Nephron (organoid): ENCODE measurements at regions not wholly inside any gene's neighbourhood (a gene's known extent, or its start where the extent isn't known, plus 50 kb on each side); places are given as distances from the start of the nearest gene placed in this dataset.

ENCODE experiments used
- H3K27ac Mint-ChIP-seq, 3 experiments: 2 replicates each; pipeline ENCODE4 v1.8.0; 2020; ENCODE audit warnings: mixed read lengths in 3 of 3, mild to moderate bottlenecking in 2 of 3, moderate library complexity in 1 of 3
- H3K27me3 Mint-ChIP-seq: 2 replicates; pipeline ENCODE4 v1.8.0; 2021; ENCODE audit warnings: low read depth, mild to moderate bottlenecking, moderate library complexity, mixed read lengths
- H3K36me3 Mint-ChIP-seq: 2 replicates; pipeline ENCODE4 v1.8.0; 2020; ENCODE audit warnings: low read depth, mixed read lengths
- H3K4me1 Mint-ChIP-seq: 2 replicates; pipeline ENCODE4 v1.8.0; 2020; ENCODE audit warnings: mixed read lengths
- H3K4me3 Mint-ChIP-seq, 3 experiments: 2 replicates each; pipeline ENCODE4 v1.8.0; 2020; ENCODE audit warnings: mild to moderate bottlenecking in 3 of 3, mixed read lengths in 3 of 3, moderate library complexity in 2 of 3
- H3K9me3 Mint-ChIP-seq: 2 replicates; pipeline ENCODE4 v1.8.0; 2020; ENCODE audit warnings: mixed read lengths
- CTCF ChIP-seq, 3 experiments: fragments of 200-600 bp; sonication (generic); IDR thresholded peaks; one replicate each; pipeline ENCODE4 v1.5.0; 2021; ENCODE audit warnings: antibody characterized with exemption in 3 of 3; ENCODE audit not compliant: unreplicated experiment in 3 of 3

GRCh38 chr4:65069177-65069576 is 601.1 kb downstream of the EPHA5 start:
- Mint-ChIP-seq H3K4me1 (no peaks in the 10 kb centered on the region), H3K27ac (no peak overlapping the region), H3K36me3 (no peaks in the 10 kb centered on the region), H3K9me3 (no peaks in the 10 kb centered on the region), H3K27me3 (no peaks in the 10 kb centered on the region), H3K4me3 (no peak overlapping the region)
- TF ChIP-seq CTCF (IDR thresholded peaks at IDR 0.05; ENCODE audit: unreplicated experiment in 3 of 3) = no peak

GRCh38 chr4:65066106-65066505 is 604.2 kb downstream of the EPHA5 start:
- H3K36me3 Mint-ChIP-seq = no peaks in the 10 kb centered on the region
- H3K4me1 Mint-ChIP-seq = no peaks in the 10 kb centered on the region
- no peak overlapping the region for H3K4me3 Mint-ChIP-seq
- no peaks in the 10 kb centered on the region for H3K27me3 Mint-ChIP-seq
- H3K27ac Mint-ChIP-seq = no peak overlapping the region
- TF ChIP-seq CTCF (IDR thresholded peaks at IDR 0.05; ENCODE audit: unreplicated experiment in 3 of 3) = no peak
- H3K9me3 Mint-ChIP-seq = no peaks in the 10 kb centered on the region

- Mint-ChIP-seq H3K27ac (no peak overlapping the region), H3K36me3 (no peaks in the 10 kb centered on the region), H3K4me3 (no peak overlapping the region), H3K4me1 (no peaks in the 10 kb centered on the region), H3K9me3 (peaks cover 4% of the 10 kb centered on the region), H3K27me3 (no peaks in the 10 kb centered on the region)
- no peak for TF ChIP-seq CTCF (IDR thresholded peaks at IDR 0.05; ENCODE audit: unreplicated experiment in 3 of 3)
Measured at GRCh38 chr4:65063601-65064000, 606.7 kb downstream of the EPHA5 start.

GRCh38 chr4:65050786-65051185 is 619.5 kb downstream of the EPHA5 start:
- Mint-ChIP-seq H3K27me3 (no peaks in the 10 kb centered on the region), H3K4me1 (peaks cover 10% of the 10 kb centered on the region), H3K9me3 (no peaks in the 10 kb centered on the region), H3K27ac (no peak overlapping the region), H3K4me3 (no peak overlapping the region), H3K36me3 (no peaks in the 10 kb centered on the region)
- no peak for TF ChIP-seq CTCF (IDR thresholded peaks at IDR 0.05; ENCODE audit: unreplicated experiment in 3 of 3)

GRCh38 chr4:65046192-65047133 is 623.8 kb downstream of the EPHA5 start:
- Mint-ChIP-seq H3K36me3 (no peaks in the 10 kb centered on the region), H3K9me3 (no peaks in the 10 kb centered on the region), H3K4me3 (no peak overlapping the region), H3K27ac (peak overlapping the region in 1 of 3 experiments; percentile 2), H3K27me3 (no peaks in the 10 kb centered on the region), H3K4me1 (peaks cover 10% of the 10 kb centered on the region)
- TF ChIP-seq CTCF (IDR thresholded peaks at IDR 0.05; ENCODE audit: unreplicated experiment in 3 of 3) = no peak

GRCh38 chr4:65033899-65034298 is 624.6 kb upstream of the TECRL start:
- Mint-ChIP-seq H3K4me1 (peaks cover 4% of the 10 kb centered on the region), H3K27me3 (no peaks in the 10 kb centered on the region), H3K9me3 (no peaks in the 10 kb centered on the region), H3K4me3 (no peak overlapping the region), H3K36me3 (no peaks in the 10 kb centered on the region), H3K27ac (no peak overlapping the region)
- peak; percentile 40 to 48 (median 45) for TF ChIP-seq CTCF (IDR thresholded peaks at IDR 0.05; ENCODE audit: unreplicated experiment in 3 of 3)
